Breast epithelium (tissue), 3 donors: ENCODE measurements at regions not wholly inside any gene's neighbourhood (a gene's known extent, or its start where the extent isn't known, plus 50 kb on each side); places are given as distances from the start of the nearest gene placed in this dataset.

Source experiments
- POLR2A ChIP-seq: fragments of 450-650 bp; IDR thresholded peaks from one replicate; pipeline ENCODE4 v1.6.1; 2016; ENCODE audit warnings: antibody characterized with exemption, mild to moderate bottlenecking, moderate library complexity
- POLR2AphosphoS5 ChIP-seq, 3 donors: sonication (generic); formaldehyde crosslinking; IDR thresholded peaks; one replicate each; pipeline ENCODE4 v1.6.1; 2017; ENCODE audit warnings: antibody characterized with exemption in 3 of 3
- TF ChIP-seq, protein P1 (sequence below), 3 donors: fragments of 450-650 bp; IDR thresholded peaks; one replicate each; pipeline ENCODE4 v1.5.1; 2016 to 2017; ENCODE audit warnings: antibody characterized with exemption in 3 of 3, mild to moderate bottlenecking in 3 of 3, moderate library complexity in 3 of 3

DNA sequence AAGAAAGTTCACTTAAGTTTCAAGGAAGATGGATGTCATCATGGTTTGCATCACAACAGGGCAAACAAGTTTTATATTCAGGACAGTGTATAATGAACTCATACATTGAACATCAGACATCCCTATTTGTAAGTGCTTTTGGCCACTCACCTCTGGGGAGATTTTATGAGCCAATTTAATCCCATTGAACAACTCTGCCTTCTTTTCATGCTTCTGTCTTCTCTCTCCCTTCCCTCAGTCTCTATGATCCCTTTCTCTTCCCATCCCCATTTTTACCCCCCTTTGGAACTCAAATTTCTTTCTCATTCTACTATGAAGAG is 234.3 kb upstream of the POU2AF2 start:
- TF ChIP-seq, protein P1, sequence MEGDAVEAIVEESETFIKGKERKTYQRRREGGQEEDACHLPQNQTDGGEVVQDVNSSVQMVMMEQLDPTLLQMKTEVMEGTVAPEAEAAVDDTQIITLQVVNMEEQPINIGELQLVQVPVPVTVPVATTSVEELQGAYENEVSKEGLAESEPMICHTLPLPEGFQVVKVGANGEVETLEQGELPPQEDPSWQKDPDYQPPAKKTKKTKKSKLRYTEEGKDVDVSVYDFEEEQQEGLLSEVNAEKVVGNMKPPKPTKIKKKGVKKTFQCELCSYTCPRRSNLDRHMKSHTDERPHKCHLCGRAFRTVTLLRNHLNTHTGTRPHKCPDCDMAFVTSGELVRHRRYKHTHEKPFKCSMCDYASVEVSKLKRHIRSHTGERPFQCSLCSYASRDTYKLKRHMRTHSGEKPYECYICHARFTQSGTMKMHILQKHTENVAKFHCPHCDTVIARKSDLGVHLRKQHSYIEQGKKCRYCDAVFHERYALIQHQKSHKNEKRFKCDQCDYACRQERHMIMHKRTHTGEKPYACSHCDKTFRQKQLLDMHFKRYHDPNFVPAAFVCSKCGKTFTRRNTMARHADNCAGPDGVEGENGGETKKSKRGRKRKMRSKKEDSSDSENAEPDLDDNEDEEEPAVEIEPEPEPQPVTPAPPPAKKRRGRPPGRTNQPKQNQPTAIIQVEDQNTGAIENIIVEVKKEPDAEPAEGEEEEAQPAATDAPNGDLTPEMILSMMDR (IDR thresholded peaks at IDR 0.05): no peak
- no peak for TF ChIP-seq POLR2AphosphoS5 (IDR thresholded peaks at IDR 0.05)
- no peak for TF ChIP-seq POLR2A
